HepG2 (cell line): ENCODE measurements at regions not wholly inside any gene's neighbourhood (a gene's known extent, or its start where the extent isn't known, plus 50 kb on each side); places are given as distances from the start of the nearest gene placed in this dataset.

ENCODE experiments used
- ATAC-seq: fragments of 200-7000 bp; cut with Tn5 transposase; 3 replicates; pipeline ENCODE4 v1.9.1; 2020; ENCODE audit warnings: mild to moderate bottlenecking, moderate library complexity
- BruUV-seq: library from RNA; stranded (reverse); fragments of 400-500 nt; replicated peaks from 2 replicates; lab custom pipeline; 2021; lab: Mats Ljungman, UMichigan
- CTCF ChIA-PET: fragments of 300-600 bp; formaldehyde crosslinking; extraction: SDS; loops from one replicate; lab custom pipeline; 2021; ENCODE audit warnings: low total read pairs, inconsistent platforms, low intra/inter-chr PET ratio; lab: Yijun Ruan, JAX
- POLR2A ChIA-PET: fragments of 350-600 bp; sonication (Branson Sonifier 250); formaldehyde crosslinking; loops from one replicate; lab custom pipeline; 2020; ENCODE audit warnings: antibody characterized with exemption, inconsistent platforms; lab: Yijun Ruan, JAX
- DNase-seq: peaks from one replicate; pipeline ENCODE4 v3.0.0-alpha.2; 2015; ENCODE audit warnings: low spot score
- FAIRE-seq: peaks from 3 replicates; lab custom pipeline; 2011; peaks lifted over from hg19 to GRCh38; lab: Jason Lieb, UNC
- H2AFZ ChIP-seq: one replicate; pipeline ENCODE4 v1.6.1; 2011; ENCODE audit warnings: low read length, inconsistent platforms
- H3K27ac ChIP-seq: fragments of 300-600 bp; 3 replicates; pipeline ENCODE4 v1.8.0; 2011; ENCODE audit warnings: mixed run types, mild to moderate bottlenecking, mixed read lengths, low read length, inconsistent platforms; ENCODE audit not compliant: insufficient read depth; ENCODE audit errors: extremely low read length
- H3K27me3 ChIP-seq, 2 experiments: fragments of 200-600 bp in 1 of 2; 2 replicates in 1 of 2; 3 replicates in 1 of 2; pipeline versions ENCODE4 v1.6.0 to v1.8.0; 2011; ENCODE audit warnings: low read length in 2 of 2, mild to moderate bottlenecking in 2 of 2, moderate library complexity in 2 of 2, inconsistent platforms in 1 of 2; ENCODE audit not compliant: insufficient read depth in 2 of 2, control insufficient read depth in 1 of 2
- H3K36me3 ChIP-seq, 2 experiments: fragments of 200-600 bp in 1 of 2; replicated peaks in 1 of 2; 2 replicates in 1 of 2; 3 replicates in 1 of 2; pipeline versions ENCODE4 v1.5.1 to v1.8.0; 2011; ENCODE audit warnings: low read length in 2 of 2, inconsistent platforms in 1 of 2; ENCODE audit not compliant: insufficient read depth in 2 of 2, control insufficient read depth in 1 of 2
- H3K4me1 ChIP-seq: 2 replicates; pipeline ENCODE4 v1.5.1; 2012; ENCODE audit warnings: low read length, inconsistent platforms; ENCODE audit not compliant: insufficient read depth
- H3K4me2 ChIP-seq: 2 replicates; pipeline ENCODE4 v1.6.0; 2011; ENCODE audit warnings: low read depth, low read length, inconsistent platforms
- H3K4me3 ChIP-seq, 3 experiments: fragments of 200-600 bp in 1 of 3; sonication (generic), shearing (Covaris generic) in 1 of 3; replicated peaks in 1 of 3; 2 replicates each; pipeline ENCODE4 v1.5.1; 2011 to 2016; ENCODE audit warnings: low read length in 3 of 3, inconsistent platforms in 2 of 3, low read depth in 2 of 3, mild to moderate bottlenecking in 2 of 3, control low read depth in 1 of 3, mixed read lengths in 1 of 3; ENCODE audit not compliant: insufficient read depth in 1 of 3
- H3K79me2 ChIP-seq: one replicate; pipeline ENCODE4 v1.6.1; 2011; ENCODE audit warnings: low read length, inconsistent platforms; ENCODE audit not compliant: insufficient read depth
- H3K9ac ChIP-seq: 2 replicates; pipeline ENCODE4 v1.6.0; 2011; ENCODE audit warnings: mild to moderate bottlenecking, low read depth, low read length, inconsistent platforms; ENCODE audit not compliant: insufficient read depth
- H3K9me3 ChIP-seq: 2 replicates; pipeline ENCODE4 v1.5.1; 2012; ENCODE audit warnings: mild to moderate bottlenecking, low read length
- H4K20me1 ChIP-seq: 2 replicates; pipeline ENCODE4 v1.6.0; 2011; ENCODE audit warnings: inconsistent platforms, mild to moderate bottlenecking, low read length, moderate library complexity; ENCODE audit not compliant: insufficient read depth
- CC2D1A ChIP-seq: sonication (generic); formaldehyde crosslinking; IDR thresholded peaks from 2 replicates; pipeline ENCODE4 v1.8.1; 2023; ENCODE audit warnings: mild to moderate bottlenecking, missing genetic modification reagents
- E2F5 ChIP-seq: sonication (generic); formaldehyde crosslinking; conservative IDR thresholded peaks from 2 replicates; pipeline ENCODE4 v1.4.0; 2020; ENCODE audit warnings: missing genetic modification reagents
- HDAC1 ChIP-seq: sonication (generic); formaldehyde crosslinking; IDR thresholded peaks from 2 replicates; pipeline ENCODE4 v1.5.1; 2020; ENCODE audit warnings: mild to moderate bottlenecking, missing genetic modification reagents
- KDM6A ChIP-seq: IDR thresholded peaks from 2 replicates; pipeline ENCODE4 v1.6.1; 2016; ENCODE audit warnings: low read depth
- NR2F6 ChIP-seq, 2 experiments: IDR thresholded peaks; 2 replicates each; pipeline ENCODE4 v1.6.1; 2016; ENCODE audit warnings: antibody characterized with exemption in 1 of 2, mild to moderate bottlenecking in 1 of 2
- PCBP1 ChIP-seq: fragments of 200-400 bp; formaldehyde crosslinking; IDR thresholded peaks from 2 replicates; pipeline ENCODE4 v1.6.1; 2017; ENCODE audit warnings: mild to moderate bottlenecking, low read depth, low read length, borderline replicate concordance
- POLR2AphosphoS2 ChIP-seq: IDR thresholded peaks from 2 replicates; pipeline ENCODE4 v1.6.1; 2011; ENCODE audit warnings: low read depth, low read length, improper control_type of control experiment
- ZBTB40 ChIP-seq, 2 experiments: fragments of 450-650 bp in 1 of 2; sonication (generic) in 1 of 2; formaldehyde crosslinking in 1 of 2; IDR thresholded peaks; 2 replicates each; pipeline versions ENCODE4 v1.6.1 to v1.8.0; 2016 to 2022; ENCODE audit warnings: antibody characterized with exemption in 1 of 2, mild to moderate bottlenecking in 1 of 2, missing genetic modification reagents in 1 of 2
- ZFYVE20 ChIP-seq: sonication (generic); formaldehyde crosslinking; IDR thresholded peaks from 2 replicates; pipeline ENCODE4 v1.8.0; 2023; ENCODE audit warnings: low read depth, mild to moderate bottlenecking, moderate library complexity, missing genetic modification reagents, borderline replicate concordance
- ZNF235 ChIP-seq: sonication (generic); formaldehyde crosslinking; IDR thresholded peaks from 2 replicates; pipeline ENCODE4 v1.8.1; 2023; ENCODE audit warnings: mild to moderate bottlenecking, missing genetic modification reagents, borderline replicate concordance
- ZNF598 ChIP-seq: sonication (generic); formaldehyde crosslinking; IDR thresholded peaks from 2 replicates; pipeline ENCODE4 v1.5.1; 2020; ENCODE audit warnings: mild to moderate bottlenecking, missing genetic modification reagents, borderline replicate concordance
- ZNF784 ChIP-seq: sonication (generic); formaldehyde crosslinking; IDR thresholded peaks from 2 replicates; pipeline ENCODE4 v1.5.1; 2020; ENCODE audit warnings: missing genetic modification reagents, mild to moderate bottlenecking, borderline replicate concordance
- WGBS: methylation state at CpG from one replicate; pipeline ENCODE4 v1.1.6; 2017; ENCODE audit warnings: low lambda C conversion rate; 5-methylcytosine and 5-hydroxymethylcytosine counted together
- in situ Hi-C: cut with HindIII; loops from 2 replicates; pipeline ENCODE4 v1.10.0; 2017; ENCODE audit warnings: low pct_unique_long_range_greater_than_20kb; ENCODE audit not compliant: extremely low pct_ligation_motif_present
- intact Hi-C: fragments of 100-400 bp; cut with micrococcal nuclease; formaldehyde crosslinking; loops from one replicate; pipeline ENCODE4 v1.10.0; 2022; ENCODE audit not compliant: unreplicated experiment

- no peak for TF ChIP-seq ZNF235
- no peak for TF ChIP-seq HDAC1 (CRISPR knock-in tag)
- TF ChIP-seq E2F5 (CRISPR knock-in tag) = no peak
- no peak for TF ChIP-seq NR2F6 (IDR thresholded peaks at IDR 0.05)
- no peak for TF ChIP-seq NR2F6 (CRISPR knock-in tag; IDR thresholded peaks at IDR 0.05)
- no peak for TF ChIP-seq KDM6A (CRISPR knock-in tag)
- TF ChIP-seq ZBTB40 (IDR thresholded peaks at IDR 0.05) = no peak
- TF ChIP-seq ZBTB40 (CRISPR knock-in tag; IDR thresholded peaks at IDR 0.05) = no peak
- TF ChIP-seq ZFYVE20 = no peak
- no peak for TF ChIP-seq ZNF598 (CRISPR knock-in tag)
- no peak for TF ChIP-seq POLR2AphosphoS2
- TF ChIP-seq CC2D1A (CRISPR knock-in tag) = no peak
- TF ChIP-seq ZNF784 (CRISPR knock-in tag) = no peak
- TF ChIP-seq PCBP1 = no peak
- no TSS peak for BruUV-seq
- no peak overlapping the region for H2AFZ ChIP-seq
- CTCF ChIA-PET = no interaction called here
- no peak overlapping the region for H3K9ac ChIP-seq
- ATAC-seq (no peak), FAIRE-seq (no peak), DNase-seq (no peak)
- H3K27me3 ChIP-seq = peaks cover 0 to 9% of the 10 kb centered on the region in 2 experiments; a peak in 1 of 5 replicates
- in situ Hi-C loops = no loop called here
- no peak overlapping the region for H3K4me2 ChIP-seq
- H3K4me3 ChIP-seq = no peak overlapping the region
- H3K4me1 ChIP-seq = peaks cover 4% of the 10 kb centered on the region; the same call in 1 of the 2 replicates
- H3K79me2 ChIP-seq = no peaks in the 10 kb centered on the region
- POLR2A ChIA-PET = no interaction called here
- intact Hi-C loops = no loop called here
- H4K20me1 ChIP-seq = no peaks in the 10 kb centered on the region
- no CpG with 5 or more reads among the region's 5 CpGs for WGBS
- no peaks in the 10 kb centered on the region for H3K9me3 ChIP-seq
- no peaks in the 10 kb centered on the region for H3K36me3 ChIP-seq
- no peak overlapping the region for H3K27ac ChIP-seq
Measured at GRCh38 chr3:72135636-72136035, 350.7 kb upstream of the PROK2 start.
